ENCODE measurements at regions not wholly inside any gene's neighbourhood (a gene's known extent, or its start where the extent isn't known, plus 50 kb on each side); places are given as distances from the start of the nearest gene placed in this dataset.

DNA sequence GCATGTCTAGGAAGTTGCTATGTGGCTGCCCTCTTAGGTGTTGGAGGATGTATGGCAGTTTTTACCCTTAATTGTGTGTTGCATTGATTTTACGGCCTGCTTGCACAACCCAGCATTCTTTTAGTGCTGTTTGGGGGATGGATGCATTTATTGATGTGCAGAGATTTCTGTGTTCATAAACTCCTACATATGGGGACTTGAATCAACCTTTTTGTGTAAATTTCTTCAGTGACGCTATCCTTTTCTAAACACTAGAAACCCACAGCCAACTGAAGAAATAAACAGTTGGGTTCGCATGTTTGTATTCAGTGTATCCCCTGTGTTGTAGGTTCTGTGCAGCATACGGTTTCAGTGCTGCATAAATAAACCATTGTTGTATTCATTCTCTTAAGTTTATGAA, 263.7 kb downstream of the RASEF start:
- DNase-seq (ENCODE audit: low spot score), result no peak
- H3K4me3 Mint-ChIP-seq (ENCODE audit: unreplicated experiment), result no peak overlapping the region
- H3K27me3 Mint-ChIP-seq (ENCODE audit: unreplicated experiment), result no peaks in the 10 kb centered on the region
- H3K4me1 Mint-ChIP-seq (ENCODE audit: unreplicated experiment), result peaks cover 12% of the 10 kb centered on the region
- H3K36me3 Mint-ChIP-seq (ENCODE audit: low read depth, unreplicated experiment), result no peaks in the 10 kb centered on the region
- TF ChIP-seq, protein P1, sequence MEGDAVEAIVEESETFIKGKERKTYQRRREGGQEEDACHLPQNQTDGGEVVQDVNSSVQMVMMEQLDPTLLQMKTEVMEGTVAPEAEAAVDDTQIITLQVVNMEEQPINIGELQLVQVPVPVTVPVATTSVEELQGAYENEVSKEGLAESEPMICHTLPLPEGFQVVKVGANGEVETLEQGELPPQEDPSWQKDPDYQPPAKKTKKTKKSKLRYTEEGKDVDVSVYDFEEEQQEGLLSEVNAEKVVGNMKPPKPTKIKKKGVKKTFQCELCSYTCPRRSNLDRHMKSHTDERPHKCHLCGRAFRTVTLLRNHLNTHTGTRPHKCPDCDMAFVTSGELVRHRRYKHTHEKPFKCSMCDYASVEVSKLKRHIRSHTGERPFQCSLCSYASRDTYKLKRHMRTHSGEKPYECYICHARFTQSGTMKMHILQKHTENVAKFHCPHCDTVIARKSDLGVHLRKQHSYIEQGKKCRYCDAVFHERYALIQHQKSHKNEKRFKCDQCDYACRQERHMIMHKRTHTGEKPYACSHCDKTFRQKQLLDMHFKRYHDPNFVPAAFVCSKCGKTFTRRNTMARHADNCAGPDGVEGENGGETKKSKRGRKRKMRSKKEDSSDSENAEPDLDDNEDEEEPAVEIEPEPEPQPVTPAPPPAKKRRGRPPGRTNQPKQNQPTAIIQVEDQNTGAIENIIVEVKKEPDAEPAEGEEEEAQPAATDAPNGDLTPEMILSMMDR (IDR thresholded peaks at IDR 0.05; ENCODE audit: unreplicated experiment), result no peak
- no peaks in the 10 kb centered on the region for H3K9me3 Mint-ChIP-seq (ENCODE audit: unreplicated experiment)
- H3K27ac Mint-ChIP-seq (ENCODE audit: unreplicated experiment), result no peak overlapping the region

DNA sequence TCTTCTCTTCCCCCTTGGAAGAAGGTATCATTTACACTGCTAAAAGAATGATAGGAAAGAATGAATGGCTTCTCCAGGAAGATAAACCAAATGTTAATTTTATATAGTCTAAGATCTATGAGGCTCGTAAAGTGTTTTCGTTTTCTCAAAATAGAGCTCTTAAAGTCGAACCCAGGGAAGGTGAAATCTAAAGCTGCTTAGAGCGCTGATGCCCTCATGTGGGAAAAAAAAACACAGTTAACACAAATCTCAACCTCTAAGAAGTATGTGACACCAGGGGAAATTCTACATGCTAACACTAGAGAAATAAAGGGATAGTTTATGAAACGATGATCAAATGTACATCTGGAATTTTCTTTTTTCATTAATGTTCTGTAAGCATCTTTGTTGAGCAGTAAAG, 257.9 kb downstream of the RASEF start:
- peaks cover 12% of the 10 kb centered on the region for H3K4me1 Mint-ChIP-seq (ENCODE audit: unreplicated experiment)
- H3K27me3 Mint-ChIP-seq (ENCODE audit: unreplicated experiment), result no peaks in the 10 kb centered on the region
- H3K4me3 Mint-ChIP-seq (ENCODE audit: unreplicated experiment), result no peak overlapping the region
- no peak overlapping the region for H3K27ac Mint-ChIP-seq (ENCODE audit: unreplicated experiment)
- TF ChIP-seq, protein P1 (IDR thresholded peaks at IDR 0.05; ENCODE audit: unreplicated experiment), result no peak
- H3K9me3 Mint-ChIP-seq (ENCODE audit: unreplicated experiment), result no peaks in the 10 kb centered on the region
- DNase-seq (ENCODE audit: low spot score), result no peak
- no peaks in the 10 kb centered on the region for H3K36me3 Mint-ChIP-seq (ENCODE audit: low read depth, unreplicated experiment)

DNA sequence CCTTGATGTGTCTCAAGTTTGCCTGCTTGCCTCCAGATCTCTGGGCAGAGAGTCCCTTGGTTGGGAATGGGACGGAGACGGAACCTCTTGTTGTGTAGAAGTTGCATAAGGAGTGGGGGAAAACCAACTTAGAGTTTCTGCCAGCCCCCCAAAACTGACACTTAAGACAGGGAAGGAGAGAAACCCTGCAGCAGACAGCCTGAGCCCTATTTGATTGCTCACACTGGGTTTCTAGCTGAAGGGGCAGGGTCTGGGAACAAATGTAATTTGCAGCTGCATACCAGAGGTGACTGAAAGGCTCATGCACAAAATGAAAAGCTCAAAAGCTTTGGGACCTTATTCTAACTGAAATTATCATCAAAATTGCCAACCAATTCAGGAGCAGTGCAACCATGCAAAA, 254.5 kb downstream of the RASEF start:
- no peak overlapping the region for H3K27ac Mint-ChIP-seq (ENCODE audit: unreplicated experiment)
- H3K36me3 Mint-ChIP-seq (ENCODE audit: low read depth, unreplicated experiment), result no peaks in the 10 kb centered on the region
- TF ChIP-seq, protein P1 (IDR thresholded peaks at IDR 0.05; ENCODE audit: unreplicated experiment), result no peak
- DNase-seq (ENCODE audit: low spot score), result no peak
- H3K4me3 Mint-ChIP-seq (ENCODE audit: unreplicated experiment), result no peak overlapping the region
- no peaks in the 10 kb centered on the region for H3K27me3 Mint-ChIP-seq (ENCODE audit: unreplicated experiment)
- no peaks in the 10 kb centered on the region for H3K9me3 Mint-ChIP-seq (ENCODE audit: unreplicated experiment)
- H3K4me1 Mint-ChIP-seq (ENCODE audit: unreplicated experiment), result no peaks in the 10 kb centered on the region

DNA sequence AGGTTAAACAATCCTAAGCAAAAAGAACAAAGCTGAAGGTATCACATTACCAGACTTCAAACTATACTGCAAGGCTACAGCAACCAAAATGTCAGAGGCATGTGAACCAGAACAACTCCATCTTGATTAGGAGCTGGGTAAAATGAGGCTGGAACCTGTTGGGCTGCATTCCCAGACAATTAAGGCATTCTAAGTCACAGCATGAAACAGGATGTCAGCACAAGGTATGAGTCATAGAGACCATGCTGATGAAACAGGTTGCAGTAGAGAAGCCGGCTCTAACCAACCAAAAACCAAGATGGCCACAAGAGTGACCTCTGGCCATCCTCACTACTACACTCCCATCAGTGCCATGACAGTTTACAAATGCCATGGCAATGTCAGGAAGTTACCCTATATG, 252.0 kb downstream of the RASEF start:
- Mint-ChIP-seq H3K27me3 (ENCODE audit: unreplicated experiment) (no peaks in the 10 kb centered on the region), H3K36me3 (ENCODE audit: low read depth, unreplicated experiment) (no peaks in the 10 kb centered on the region), H3K9me3 (ENCODE audit: unreplicated experiment) (no peaks in the 10 kb centered on the region), H3K4me1 (ENCODE audit: unreplicated experiment) (no peaks in the 10 kb centered on the region), H3K27ac (ENCODE audit: unreplicated experiment) (no peak overlapping the region), H3K4me3 (ENCODE audit: unreplicated experiment) (no peak overlapping the region)
- DNase-seq (ENCODE audit: low spot score), result no peak
- TF ChIP-seq, protein P1 (IDR thresholded peaks at IDR 0.05; ENCODE audit: unreplicated experiment), result no peak

DNA sequence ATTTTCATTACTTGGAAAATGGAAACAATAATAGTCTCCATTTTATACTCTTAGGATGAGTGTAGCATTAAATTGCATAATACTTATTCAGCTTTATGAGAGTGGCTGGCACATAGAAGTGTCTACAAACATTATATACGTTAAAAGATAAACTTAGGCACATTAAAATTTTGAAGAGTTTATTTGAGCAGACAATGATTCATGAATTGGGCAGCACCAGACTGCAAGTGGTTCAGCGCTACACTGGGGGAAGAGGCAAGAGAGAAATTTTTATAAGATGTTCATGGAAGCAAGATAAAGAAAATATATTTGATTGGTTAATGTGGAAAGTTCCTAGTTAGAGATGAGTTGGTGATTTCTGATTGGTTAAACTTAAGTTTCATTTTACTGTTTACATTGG, 243.7 kb downstream of the RASEF start:
- Mint-ChIP-seq H3K36me3 (ENCODE audit: low read depth, unreplicated experiment) (no peaks in the 10 kb centered on the region), H3K4me1 (ENCODE audit: unreplicated experiment) (peaks cover 3% of the 10 kb centered on the region), H3K27me3 (ENCODE audit: unreplicated experiment) (no peaks in the 10 kb centered on the region), H3K27ac (ENCODE audit: unreplicated experiment) (no peak overlapping the region), H3K9me3 (ENCODE audit: unreplicated experiment) (no peaks in the 10 kb centered on the region), H3K4me3 (ENCODE audit: unreplicated experiment) (no peak overlapping the region)
- no peak for DNase-seq (ENCODE audit: low spot score)
- TF ChIP-seq, protein P1 (IDR thresholded peaks at IDR 0.05; ENCODE audit: unreplicated experiment), result no peak

Data from endothelial cell (in vitro differentiated cells).